ENCODE measurements at regions not wholly inside any gene's neighbourhood (a gene's known extent, or its start where the extent isn't known, plus 50 kb on each side); places are given as distances from the start of the nearest gene placed in this dataset.

DNA sequence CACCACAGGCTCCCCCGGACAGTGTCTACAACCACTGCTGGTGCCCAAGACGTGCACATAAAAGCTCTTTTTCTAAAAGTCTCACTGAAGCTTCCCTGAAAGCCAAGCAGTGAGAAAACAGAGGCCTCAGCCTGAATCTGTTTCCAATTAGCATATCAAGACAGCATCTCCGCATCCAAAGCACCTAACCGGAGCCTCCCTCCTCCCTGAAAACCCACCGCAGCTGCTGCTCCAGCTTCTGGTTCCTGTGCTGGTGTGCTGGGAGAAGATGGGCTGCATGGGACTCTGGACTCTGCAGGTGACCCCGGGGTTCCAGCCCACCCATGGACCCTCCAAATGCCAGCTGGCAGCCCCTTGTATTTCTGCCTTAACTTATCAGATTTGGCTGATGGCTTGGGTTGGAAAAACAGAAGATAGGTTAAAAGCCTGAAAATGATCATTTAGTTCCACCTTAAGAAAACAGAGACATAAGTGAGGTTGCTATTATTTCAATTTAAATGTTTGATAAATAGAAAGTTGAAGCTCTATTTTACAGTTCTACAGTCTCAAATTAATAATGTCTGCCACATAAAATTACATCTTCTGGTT lies 103.3 kb downstream of the TMEM18 start:
- DNase-seq = no peak

DNA sequence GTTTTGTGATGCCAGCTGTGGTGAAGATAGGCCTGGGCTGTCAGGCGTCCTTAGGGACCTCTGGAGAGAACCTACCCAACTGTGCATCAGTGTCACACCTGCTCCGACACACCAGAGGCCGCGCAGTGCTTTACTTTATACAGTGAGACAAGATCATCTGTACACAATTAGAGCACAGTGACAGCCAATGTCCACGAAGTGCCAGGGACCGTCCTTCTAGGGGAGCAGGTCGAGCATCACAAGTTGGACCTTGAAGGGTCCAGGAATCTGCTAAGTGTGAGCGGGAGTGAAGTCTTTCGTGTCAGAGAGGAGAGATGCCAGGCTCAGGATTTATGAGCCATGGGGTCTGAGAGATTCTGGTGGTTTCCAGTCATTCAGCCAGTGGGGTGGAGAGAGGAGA lies 104.2 kb downstream of the TMEM18 start:
- no peak for DNase-seq

DNA sequence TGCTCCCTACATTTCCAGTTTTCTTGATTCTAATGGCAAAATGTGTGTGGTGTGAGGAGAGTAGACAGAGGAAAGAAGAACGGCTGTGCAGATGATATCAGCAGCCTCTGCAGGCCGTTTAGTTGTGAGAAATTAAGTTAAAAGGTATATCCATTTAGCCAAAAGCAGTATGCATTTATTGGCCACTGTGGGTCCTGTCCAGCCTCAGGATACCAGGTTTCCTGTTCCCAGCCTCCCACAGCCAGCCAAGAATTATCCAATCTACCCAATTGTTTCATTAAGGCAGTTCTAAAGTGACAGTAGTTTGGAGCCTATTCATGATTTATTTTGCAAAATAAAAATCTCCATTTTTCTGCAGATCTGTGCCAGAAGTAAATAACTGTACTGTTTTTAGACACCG lies 107.5 kb downstream of the TMEM18 start:
- no peak for DNase-seq

DNA sequence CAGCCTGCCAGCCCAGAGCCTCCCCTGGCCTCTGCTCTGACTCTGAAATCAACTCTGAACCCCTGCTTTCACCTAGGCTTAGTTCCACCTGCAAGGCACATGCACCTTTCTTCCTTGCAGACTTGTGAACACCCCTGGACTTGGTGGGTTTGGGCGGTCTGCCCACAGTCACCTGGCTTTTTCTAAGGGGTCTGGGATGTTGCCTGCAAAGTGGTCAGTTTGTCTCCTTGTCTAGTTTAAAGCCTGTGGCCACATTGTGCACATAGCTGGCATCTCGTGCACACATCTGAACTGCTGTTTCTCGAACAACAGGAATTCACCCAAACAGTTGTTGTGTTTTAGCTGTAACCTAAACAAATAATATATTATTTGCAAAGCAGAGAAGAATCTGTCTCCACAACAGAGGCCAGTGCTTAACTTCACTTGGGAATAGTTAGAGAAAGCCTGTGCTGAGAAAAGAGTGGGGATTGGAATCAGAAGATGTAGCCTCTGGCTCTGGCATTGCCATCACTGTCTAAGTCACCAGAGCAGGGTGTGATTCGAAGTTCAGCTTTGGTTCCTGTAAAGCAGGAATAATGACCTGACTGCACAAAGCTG lies 108.5 kb downstream of the TMEM18 start:
- no peak for DNase-seq

DNA sequence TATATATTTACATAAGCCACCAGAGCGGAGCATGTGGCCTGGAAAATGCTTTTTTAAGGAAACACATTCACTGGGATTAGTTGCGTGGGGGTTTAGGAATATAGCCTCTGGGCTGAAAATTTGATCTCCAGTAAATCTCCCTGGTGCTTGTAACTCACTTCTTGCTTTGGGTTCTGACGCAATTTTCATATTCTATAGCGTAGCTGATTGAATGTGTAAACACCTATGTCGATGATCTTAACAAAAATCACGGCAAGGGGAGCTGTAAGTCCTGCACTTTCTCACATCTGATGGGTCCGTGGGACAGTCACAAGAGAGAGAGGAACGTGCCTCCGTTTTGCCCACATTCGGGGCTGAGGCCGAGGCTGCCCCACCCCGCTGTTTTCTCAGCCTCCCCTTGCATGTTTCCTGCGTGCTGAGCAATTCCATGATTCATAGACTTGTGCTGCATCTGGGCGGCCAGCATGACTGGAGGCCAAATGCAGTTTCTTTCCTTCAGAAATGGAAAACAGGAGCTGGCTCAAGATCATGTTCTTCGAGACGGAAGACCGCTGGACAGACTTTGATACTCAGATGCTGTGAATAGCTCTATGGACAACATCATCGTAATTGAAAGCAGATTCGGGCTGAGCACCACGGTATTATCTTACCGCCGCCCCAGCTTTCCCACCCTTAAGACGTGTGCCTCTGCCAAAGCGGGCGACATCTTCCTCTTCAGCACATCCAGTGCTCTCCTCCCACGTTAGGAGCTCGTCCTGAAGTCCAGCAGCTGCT lies 109.2 kb downstream of the TMEM18 start:
- no peak for DNase-seq

DNA sequence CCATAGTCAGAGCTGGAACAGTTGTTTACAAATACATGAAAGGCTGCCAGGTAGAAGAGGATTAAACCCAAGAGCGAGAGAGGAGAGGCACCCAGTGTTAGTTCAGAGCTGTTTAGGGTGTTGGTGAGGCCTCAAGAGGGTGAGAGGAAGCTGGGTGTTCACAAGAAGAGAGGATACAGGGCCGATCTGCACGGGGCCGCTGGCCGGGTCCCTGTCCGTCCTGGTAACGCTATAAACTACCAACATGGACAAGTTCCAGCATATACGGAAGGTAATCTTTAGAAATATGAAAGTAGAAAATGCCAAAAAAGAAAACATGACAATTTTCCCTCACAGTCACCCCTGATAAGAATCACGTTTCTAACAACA lies 109.7 kb downstream of the TMEM18 start:
- no peak for DNase-seq

DNA sequence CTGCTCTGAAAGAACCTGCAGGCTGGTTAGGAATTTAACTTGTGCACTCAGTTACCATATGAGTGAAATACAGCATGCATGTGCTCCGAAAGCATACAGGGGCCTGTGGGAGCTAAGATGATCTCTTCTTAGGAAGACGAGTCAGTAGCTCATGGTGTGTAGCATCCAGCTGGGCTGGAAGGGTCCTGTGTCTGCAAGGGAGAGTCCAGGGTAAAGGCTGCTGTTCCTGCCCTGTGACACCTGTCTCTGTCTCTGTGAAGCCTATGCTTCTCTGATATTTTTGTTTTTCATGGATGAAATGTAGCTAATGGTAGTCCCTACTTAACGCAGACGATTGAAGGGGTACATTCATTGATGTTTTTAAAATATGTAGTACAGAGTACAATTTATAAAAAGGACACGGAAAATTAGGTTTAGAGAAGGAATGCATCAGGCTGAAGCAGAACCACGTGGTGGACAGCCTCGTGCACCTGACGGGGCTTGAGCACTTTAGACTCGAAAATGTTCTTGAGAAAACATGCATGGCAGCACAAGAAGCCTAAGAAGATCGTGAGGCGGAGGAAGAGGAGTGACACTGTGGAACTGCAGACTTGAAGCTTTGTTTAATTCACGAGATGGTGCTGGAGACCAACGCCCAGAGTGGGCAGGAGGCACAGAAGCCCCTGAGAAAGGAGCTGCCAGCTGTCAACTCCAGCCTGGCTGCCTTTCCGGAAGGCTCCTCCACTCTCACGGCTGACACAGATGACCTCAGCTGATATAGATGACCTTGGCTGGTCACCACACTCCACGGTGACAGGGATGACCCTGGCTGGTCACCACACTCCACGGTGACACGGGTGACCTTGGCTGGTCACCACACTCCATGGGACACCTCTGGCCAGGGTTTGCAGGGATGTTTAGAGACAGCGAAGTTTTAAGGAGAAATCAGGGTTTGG lies 110.6 kb downstream of the TMEM18 start:
- no peak for DNase-seq

DNA sequence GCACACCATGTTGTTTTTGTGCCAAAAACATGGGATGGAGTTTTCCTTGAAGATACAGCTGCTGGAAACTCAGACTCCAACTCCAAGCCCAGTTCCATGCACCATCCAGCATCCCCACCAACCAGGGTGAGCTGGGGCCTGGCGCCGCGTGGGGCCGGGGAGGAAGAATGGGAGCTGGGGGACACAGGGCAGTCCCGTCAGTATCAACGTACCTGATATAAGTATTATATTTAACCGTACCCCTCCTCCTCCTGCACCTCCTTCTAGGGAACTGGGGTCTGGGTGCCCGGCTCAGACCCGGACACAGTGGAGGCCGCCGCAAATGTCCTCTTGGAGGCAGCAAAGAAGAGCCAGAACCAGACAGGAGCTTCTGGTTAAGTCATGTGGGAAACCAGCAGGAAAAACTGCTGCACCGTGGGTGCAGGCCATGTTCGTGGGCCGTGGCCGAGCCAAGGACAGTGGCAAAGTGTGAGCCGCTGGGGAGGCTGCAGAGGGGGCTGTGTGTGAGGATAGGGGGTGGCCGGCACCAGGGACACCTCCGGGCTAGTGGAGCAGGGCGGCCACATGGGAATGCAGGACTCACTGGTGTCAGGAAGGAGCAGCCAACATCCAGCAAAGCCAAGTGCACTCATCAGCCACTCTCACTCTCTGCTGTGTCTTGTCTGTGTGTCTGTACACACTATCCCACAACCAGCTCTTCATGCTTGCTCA lies 112.6 kb downstream of the TMEM18 start:
- DNase-seq = no peak

DNA sequence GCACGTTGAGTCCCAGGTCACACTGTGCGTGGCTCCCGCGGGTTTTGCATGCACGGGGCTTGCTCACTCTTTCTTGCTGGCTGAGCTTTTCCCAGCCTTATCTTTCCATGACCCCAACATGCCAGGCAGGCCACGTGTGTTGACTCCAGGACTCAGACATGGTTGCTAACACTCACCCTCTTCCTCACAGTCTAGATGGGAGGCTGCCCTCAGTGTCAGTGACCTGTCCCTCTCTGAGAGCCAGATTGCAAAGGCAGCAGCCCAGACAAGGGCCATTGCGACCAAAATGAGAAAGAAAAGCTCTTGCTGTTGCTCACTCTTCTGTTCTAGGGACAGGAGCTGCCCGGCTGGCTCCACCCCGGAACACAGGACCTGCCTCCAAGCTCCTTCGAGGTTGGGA lies 113.7 kb downstream of the TMEM18 start:
- DNase-seq = no peak

DNA sequence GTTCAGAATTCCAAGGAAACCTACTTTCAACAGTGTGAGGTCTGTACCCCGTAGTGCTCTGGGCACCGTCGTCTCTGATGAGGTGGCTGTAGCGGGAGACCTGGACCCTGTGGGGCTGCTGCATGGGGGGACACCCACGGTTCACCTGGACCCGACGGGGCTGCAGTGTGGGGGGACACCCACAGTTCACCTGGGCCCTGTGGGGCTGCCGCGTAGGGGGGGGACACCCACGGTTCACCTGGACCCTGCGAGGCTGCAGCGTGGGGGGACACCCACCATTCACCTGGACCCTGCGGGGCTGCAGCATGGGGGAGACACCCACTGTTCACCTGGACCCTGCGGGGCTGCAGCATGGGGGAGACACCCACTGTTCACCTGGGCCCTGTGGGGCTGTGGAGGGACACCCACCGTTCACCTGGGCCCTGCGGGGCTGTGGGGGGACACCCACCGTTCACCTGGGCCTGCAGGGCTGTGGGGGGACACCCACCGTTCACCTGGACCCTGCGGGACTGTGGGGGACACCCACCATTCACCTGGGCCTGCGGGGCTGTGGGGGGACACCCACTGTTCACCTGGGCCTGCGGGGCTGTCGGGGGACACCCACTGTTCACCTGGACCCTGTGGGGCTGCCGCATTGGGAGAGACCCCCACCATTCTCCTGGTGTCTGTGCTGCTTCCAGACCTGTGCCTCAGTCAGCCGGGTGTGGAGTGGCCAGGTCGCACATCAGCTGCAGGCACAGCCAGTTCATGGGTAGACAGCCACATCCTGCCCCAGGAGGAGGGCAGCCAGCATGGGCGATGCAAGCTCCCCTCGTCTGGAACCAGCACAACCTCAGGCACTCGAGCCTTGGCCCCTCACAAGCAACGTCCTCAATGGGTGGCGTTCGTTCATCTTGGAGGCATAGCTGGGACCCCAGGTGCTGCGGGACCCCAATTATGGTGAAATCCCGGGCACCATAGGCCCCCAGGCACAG lies 114.5 kb downstream of the TMEM18 start:
- no peak for DNase-seq

DNA sequence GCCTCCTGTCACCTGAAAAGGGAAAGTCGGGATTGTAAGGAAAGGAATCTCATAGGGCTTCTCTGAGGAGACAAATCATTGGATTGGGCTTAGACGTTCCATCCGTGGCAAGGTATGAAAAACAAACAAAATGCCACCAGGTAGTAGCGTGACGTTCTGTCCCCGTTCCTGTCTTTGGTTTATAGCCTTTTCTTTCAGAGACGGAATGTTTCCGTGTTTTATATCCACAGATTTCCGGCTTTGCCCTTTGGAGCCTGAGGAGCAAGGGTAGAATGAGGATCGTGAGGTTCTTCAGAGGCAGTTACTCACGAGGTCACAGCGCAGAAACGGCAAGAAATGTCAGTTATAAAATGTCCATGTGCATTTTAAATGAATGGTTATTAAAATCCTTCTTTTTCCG lies 118.3 kb downstream of the TMEM18 start:
- DNase-seq = no peak

DNA sequence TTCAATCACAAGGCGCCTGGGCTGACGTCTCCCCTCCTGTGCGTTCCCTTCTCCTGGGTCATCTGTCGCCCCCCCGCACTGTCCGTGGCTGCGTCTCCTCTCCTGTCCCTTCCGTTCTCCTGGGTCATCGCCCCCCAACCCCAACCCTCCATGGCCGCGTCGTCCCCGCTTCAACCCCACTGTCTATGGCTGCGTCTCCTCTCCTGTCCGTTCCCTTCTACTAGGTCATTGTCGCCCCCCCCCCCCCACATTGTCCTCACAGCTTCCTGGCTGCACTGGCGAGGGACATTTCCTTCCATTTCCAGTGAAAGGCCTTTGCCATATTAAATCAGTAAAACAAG lies 118.9 kb downstream of the TMEM18 start:
- no peak for DNase-seq

DNA sequence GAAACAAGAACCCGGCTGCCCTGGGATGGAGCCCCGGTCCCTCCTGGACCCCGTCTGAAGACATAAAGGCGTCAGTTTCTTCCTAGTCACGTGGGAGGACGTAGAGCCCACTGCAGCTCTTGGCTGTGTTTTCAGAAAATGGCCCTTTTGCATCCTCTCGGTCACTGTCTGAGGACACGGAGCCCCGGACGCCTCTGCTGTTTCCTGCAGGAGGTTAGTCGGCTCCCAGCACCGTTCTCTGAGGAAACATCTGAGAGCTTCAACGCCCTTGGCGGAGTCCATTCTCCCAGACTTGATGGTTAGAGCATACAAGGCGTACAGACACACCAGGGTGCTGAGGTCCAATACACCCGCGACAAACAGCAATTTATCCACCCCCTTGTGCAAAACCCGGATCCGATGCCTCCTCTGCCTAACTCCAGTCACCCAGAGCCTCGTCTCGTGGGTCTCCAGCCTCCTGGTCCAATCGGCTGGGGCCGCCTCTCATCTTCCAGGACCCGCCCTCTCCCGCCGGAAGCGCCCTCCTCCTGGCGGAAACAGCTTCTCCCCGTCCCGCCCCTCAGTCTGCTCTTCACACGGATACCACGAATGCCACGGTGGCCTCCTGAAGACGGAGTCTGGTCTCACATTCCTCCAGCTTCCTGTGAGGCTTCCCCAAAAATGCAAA lies 119.4 kb downstream of the TMEM18 start:
- DNase-seq = no peak

DNA sequence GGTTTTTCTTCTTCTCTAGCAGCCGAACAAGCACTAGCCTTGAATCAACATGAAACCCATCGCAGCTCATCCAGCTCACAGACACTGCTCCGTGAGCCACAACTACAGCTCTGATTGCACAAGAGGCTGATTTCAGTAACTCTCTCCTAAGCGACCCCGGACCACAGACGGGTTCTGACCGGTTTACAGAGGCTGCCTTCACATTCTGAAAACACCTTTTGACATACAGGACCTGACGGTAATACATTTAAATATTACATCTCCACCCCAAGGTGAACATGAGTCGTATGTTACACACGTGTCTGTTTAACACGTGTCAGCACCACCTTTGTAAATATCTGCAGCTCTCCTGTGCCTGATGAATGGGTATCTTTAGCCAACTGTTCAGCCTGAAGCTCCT lies 120.7 kb downstream of the TMEM18 start:
- no peak for DNase-seq

DNA sequence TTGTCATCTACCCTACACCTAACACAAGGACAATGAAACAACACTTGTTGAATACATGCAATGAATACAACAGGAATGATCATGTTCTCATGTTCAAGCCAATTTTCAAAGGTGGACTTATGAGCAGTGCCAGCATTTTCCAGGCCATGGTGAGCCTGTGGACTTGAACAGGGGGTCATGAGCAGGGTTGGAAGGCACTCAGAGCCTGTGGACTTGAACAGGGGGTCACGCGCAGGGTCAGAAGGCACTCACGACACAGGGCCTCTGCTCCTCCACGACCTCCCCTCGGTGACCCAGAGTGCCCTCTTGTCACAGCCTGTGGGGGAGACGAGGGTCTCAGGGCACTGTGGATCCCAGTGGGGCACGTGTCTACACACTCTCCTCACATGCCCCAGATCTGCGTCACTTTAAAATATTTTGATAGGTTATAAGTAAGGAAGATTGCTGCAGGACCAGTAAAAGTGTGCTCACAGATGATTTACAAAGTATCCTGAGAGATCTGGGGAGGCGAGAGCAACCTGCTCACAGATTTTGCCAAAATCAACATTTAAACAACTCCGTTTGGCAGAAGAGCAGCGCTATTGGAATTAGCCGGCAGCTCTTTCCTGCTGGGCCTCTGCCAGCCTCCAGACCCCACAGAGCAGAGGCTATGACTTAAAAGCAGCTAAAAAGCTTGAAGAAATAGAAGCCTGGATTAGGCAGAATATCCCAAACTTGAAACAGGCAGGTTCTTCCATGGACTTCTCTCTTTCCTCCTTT lies 121.9 kb downstream of the TMEM18 start:
- DNase-seq = no peak

DNA sequence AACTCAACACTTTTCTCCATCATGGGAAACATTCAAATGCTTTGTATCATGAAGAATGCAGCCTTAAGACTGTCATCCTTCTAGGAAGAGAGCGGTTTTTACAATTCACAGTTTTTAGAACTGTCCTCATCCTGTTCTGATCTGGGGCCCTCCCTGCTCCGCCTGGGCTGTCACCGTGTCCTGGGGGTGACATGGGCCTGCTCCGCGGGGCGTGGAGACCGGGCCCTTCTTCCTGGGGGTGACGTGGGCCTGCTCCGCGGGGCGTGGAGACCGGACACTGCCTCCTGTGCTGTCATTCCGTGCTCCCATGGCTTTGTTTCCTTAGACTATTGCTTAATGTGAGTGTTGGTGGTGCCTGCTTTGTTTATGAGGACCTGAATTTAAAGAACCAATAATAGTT lies 122.8 kb downstream of the TMEM18 start:
- DNase-seq = no peak

DNA sequence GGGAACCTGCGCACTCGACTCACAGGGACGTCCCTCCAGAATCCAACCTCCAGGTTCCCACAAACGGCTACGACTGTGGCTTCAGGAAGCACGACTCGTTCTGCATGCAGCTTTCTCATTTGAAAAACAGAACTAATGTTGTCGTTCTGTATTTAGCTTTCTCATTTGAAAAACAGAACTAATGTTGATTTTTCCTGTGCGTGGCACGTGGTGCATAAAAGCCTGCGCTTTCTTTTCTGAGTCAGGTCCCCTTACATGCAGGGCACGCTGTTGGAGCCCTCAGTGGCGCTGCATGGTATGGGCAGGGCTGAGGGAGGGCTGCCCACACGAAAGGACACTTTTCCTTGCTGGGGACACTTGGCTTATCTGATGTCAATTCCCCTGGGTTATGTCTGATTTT lies 124.3 kb downstream of the TMEM18 start:
- DNase-seq = no peak

DNA sequence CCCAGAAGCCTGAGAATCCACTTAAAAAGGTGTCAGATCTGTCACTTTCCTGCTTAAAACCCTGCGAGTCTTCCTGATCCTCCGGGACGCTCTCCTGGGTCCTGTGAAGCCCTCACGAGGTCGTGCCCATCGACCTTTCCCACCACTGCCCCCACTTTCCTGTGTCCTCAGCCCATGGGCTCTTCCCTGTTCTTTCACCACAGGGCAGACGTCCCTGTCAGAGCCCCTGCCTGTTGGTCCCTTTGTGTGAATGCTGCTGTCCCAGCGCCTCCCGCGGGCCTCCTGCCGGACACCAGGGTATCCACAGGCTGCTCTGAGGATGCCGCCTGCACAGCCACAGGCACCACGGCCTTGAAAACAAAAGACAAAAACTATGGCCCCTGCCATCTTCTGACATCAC lies 125.6 kb downstream of the TMEM18 start:
- no peak for DNase-seq

DNA sequence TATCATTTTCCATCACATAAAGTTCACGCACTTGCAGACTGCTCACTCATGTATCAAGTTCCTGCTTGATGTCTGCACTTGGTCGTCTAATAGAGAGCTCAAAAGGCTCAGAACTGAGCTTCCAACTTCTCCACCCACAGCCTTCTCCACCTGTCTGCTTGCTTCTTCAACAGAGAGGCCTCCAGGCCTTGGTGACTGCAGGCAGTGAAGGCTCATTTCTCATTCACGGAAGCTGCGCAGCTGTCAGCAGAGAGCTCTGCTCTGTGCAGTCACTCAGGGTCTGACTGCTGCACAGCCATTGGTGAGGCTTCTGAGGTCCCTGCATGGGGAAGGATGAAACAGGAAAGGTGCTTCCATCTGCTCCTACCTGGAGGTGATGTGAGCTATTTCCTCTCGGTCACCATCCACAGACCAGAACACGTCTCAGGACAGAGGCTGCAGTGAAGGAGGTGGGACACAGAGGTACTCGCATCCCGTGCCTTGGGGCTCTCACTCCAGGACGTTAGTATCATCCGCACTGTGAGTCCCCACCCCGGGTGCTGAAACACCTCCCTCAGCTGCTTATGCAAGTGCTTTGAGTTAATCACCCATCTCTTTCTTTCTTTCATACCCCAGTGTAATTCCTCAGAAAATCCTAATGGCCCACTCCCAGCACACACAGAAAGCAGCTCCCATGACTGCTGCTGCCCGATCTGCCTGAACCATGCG lies 126.2 kb downstream of the TMEM18 start:
- DNase-seq = no peak

Measured in activated CD4-positive, CD25-positive, alpha-beta regulatory T cell treated with anti-CD3 and anti-CD28 coated beads, Interleukin-2, amount 50 U/mL, for 72 hours (primary cell).